ENCODE measurements at regions not wholly inside any gene's neighbourhood (a gene's known extent, or its start where the extent isn't known, plus 50 kb on each side); places are given as distances from the start of the nearest gene placed in this dataset.
A peak's percentile ranks its signal among the peaks of the same experiment; 100 is the strongest.
"Not testable (repeated sequence)": the region's sequence is repeated elsewhere in the genome, so short reads cannot be mapped to it uniquely, and the experiment has no call there.

GRCh38 chr17:71864755-71865154, 256.1 kb upstream of the SOX9 start:
- no peak for DNase-seq (ENCODE audit: low spot score)

GRCh38 chr17:71866095-71866494, 254.7 kb upstream of the SOX9 start:
- no peak for DNase-seq (ENCODE audit: low spot score)

DNA sequence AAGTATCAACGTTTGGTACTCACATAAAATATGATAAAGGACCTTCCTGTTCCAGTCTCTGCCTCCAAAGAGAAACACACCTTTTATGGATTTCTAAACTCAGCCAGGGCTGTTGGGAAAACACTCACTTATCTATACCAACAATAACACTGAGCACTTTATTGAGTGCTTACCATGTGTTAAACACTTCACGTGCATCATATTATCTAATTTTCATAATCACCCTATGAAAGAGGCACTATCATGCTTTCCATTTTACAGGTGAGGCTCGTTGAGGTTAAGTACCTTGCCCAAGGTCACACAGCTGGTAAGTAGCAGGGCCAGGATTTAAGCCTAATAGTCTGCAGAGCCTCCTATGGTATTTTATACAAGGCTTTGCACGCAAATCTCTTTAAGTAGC, 251.5 kb upstream of the SOX9 start:
- no peak for DNase-seq (ENCODE audit: low spot score)

DNA sequence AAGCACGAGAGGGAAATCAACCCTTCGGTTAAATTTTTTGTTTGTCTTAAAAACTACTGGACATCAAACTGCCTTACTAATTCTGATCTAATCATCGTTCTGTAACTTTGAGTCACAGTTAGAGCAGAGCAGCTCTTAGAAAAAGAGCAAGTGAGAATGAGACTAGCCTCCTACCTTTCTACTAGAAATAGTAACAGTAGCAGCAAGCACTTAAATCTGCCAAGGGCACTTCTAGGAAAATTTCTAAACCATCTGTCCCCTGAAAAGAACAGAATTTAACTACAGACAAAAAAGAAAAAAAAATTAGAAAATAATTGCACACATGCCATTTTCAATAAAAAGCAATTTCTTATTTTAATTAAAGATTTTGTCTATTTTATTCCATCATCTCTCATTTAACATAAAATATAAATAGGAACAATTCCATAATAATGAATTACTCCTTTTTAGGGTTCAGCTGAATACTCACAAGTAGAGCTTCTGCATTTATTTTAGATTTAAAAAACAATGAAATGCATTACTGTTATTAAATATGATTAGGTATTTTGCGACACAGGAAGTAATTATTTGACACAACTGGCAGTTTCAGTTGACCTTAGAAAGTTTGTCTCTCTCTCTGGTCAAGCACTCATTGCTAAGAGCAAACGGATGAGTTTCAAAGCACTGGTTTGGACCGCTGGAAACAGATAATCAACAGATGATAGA, 250.8 kb upstream of the SOX9 start:
- DNase-seq (ENCODE audit: low spot score): peak; percentile 8

GRCh38 chr17:71870546-71870862, 250.3 kb upstream of the SOX9 start:
- DNase-seq (ENCODE audit: low spot score): no peak

DNA sequence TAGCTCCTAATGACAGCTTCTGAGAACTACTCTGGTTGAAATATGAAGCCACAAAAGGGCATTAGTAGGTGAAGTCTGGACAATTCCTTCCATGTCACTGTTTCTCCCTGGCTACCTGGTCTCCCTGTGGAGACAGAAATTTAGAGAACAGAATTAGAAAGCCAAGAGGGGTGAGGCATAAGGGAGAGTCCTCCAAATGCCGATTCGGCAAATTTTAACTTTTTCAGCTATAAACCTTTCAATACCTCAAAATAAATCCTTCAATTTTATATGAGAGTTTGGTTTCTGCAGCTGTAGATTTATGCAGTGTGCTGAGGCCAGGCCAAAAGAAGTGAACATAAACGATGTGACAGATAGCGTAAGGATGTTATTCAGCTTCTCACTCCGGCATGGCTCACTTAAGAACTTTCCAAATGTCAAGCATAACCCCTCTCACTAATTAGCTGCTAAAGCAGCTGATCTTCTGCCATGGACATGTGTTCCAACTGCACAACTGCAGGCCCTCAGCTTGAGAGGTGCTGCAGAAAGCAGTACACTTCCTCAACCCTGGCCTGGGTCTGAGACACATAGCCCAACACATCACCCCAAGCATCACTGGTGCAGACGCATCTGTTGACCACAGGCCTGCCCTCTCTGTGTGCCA, 247.9 kb upstream of the SOX9 start:
- no peak for DNase-seq (ENCODE audit: low spot score)

DNA sequence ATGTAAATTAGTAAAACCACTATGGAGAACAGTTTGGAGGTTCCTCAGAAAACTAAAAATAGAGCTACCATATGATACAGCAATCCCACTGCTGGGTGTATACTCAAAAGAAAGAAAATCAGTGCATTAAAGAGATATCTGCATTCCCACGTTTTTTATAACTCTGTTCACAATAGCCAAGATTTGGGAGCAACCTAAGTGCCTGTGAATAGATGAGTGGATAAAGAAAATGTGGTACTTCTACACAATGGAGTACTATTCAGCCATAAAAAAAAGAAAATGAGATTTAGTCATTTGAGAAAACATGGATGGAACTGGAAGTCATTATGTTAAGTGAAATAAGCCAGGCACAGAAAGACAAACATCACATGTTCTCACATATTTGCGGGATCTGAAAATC, 246.0 kb upstream of the SOX9 start:
- not testable (repeated sequence) for DNase-seq (ENCODE audit: low spot score)

GRCh38 chr17:71878271-71878670, 242.5 kb upstream of the SOX9 start:
- no peak for DNase-seq (ENCODE audit: low spot score)

DNA sequence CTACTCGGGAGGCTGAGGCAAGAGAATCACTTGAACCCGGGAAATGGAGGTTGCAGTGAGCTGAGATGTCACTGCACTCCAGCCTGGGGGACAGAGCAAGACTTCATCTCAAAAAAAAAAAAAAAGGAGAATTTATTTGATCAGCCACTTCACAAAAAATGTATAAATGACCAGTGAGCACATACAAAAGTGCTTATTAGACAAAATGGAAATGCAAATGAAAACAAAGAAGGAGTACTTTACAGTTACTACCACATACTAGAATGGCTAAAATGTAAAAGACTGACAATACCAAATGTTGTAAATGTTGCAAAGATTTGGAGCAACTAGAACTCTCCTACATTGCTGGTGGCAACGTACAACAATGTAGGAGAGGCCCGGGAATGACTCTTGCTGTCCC, 241.8 kb upstream of the SOX9 start:
- DNase-seq (ENCODE audit: low spot score): no peak

DNA sequence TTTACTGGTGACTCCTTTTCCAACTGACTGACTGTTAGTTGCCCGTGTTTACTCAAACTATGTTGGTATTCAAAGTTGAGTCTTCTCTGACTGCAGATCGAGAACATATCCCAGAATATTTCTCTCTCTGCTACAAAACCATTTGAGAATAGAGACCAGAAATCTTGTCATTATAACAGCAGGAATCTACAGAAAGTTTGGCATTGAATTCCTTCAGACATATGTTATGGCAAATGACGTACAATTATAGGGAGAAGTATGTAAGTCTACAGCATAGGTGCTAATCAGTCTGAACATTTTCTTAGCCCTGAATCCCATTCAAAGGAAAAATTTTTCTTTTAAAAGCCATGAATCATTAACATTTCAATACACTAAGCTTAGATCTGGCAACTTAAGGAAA, 239.8 kb upstream of the SOX9 start:
- DNase-seq (ENCODE audit: low spot score): no peak

GRCh38 chr17:71881581-71881980, 239.2 kb upstream of the SOX9 start:
- DNase-seq (ENCODE audit: low spot score): no peak

DNA sequence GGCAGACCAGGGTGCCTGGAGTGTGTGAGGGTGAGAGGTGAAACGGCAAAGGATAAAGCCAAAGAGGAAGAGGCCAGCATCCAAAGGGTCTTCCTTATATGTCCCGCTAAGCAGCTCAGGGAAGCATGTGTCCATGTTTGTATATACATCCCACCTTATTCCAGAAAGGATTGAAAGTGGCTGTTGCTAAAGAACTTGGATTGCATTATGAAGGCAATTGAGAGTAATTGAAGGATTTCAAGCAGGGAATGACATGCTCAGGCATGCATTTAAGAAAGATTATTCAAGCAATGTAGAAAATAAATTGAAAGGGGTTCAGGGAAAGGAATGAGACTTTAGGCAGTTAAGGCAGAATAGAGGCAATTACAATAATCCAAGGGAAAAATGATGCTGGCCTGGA, 237.6 kb upstream of the SOX9 start:
- DNase-seq (ENCODE audit: low spot score): no peak

GRCh38 chr17:71883845-71884244, 237.0 kb upstream of the SOX9 start:
- no peak for DNase-seq (ENCODE audit: low spot score)

GRCh38 chr17:71885662-71886061, 235.2 kb upstream of the SOX9 start:
- DNase-seq (ENCODE audit: low spot score): no peak

GRCh38 chr17:71899317-71899716, 221.5 kb upstream of the SOX9 start:
- DNase-seq (ENCODE audit: low spot score): no peak

DNA sequence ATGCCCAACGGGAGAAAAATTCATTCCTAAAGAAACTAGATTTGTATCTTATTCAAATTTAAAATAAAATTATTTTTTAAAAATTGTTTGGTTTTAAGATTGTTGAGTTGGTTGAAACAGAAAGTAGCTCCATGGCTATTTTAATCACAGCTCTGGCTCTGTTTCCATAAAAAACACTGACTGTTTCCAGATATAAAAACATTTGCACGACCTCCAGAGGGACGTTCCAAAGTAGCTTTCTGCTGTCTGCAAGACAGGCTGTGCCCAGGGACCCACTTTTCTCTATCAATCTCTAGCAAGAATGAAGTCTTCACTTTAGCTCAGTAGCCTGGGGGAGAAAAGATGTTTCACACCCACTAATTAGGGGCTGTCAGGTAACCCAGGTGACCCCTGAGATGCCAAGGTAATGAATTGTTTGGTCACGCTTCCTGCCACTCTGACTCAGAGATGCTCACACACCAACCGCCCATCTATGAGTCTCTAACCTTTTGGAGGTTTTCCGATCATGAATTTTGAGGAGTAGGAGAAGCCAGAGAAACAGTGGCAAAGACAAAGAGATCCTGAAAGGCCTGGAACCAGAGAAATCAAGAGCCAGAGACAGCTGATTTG, 220.1 kb upstream of the SOX9 start:
- no peak for DNase-seq (ENCODE audit: low spot score)

GRCh38 chr17:71902894-71903506, 217.8 kb upstream of the SOX9 start:
- DNase-seq (ENCODE audit: low spot score): no peak

DNA sequence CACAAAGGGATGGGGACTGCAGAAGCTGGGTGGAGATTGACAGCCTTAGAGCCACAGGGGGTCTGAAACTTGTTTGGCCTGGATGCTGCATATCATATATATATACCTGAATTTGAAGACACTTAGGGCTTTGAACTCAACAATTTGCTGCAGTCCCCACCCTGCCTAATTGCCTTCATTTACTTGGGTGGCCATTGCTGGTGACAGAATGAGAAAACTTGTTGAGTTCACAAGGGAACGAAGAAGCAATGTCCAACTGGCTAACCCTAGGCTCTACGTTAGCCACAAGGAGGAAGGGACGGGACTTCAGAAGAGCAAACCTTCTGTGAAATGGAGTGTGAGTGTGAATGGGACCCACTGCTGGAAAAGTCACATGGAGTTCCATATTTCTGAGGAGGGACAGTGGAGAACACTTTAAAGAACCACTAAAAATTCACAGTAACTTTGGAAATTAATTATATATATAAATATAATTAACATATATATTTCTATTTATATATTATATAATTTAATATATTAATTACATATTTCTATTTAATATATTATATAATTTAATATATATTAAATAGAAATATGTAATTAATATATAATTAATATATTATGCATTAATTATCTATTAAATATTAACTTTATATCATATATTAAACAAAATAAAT, 215.3 kb upstream of the SOX9 start:
- DNase-seq (ENCODE audit: low spot score): no peak

GRCh38 chr17:71909155-71909554, 211.7 kb upstream of the SOX9 start:
- DNase-seq (ENCODE audit: low spot score): no peak

DNA sequence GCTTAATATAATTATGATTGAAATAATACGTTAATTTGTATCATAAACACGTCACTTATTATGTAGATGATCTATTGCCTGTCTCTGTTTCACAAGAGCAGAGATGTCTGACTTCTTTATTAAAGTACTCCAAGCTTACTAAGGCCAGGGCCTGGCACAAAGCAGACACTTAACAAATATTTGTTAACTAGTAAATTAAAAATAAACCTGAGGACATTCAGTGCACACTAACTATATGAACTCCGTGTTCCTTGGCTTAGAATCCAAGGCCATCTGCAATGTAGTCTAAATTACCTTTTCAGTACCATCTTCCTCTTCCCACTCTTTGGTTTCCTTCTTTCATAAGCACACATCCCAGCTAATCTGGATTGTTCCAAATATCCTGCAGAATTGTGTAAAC, 210.8 kb upstream of the SOX9 start:
- peak; percentile 7 for DNase-seq (ENCODE audit: low spot score)

- no peak for DNase-seq (ENCODE audit: low spot score)
Measured at GRCh38 chr17:71914042-71914441, 206.8 kb upstream of the SOX9 start.

- DNase-seq (ENCODE audit: low spot score): no peak
Measured at GRCh38 chr17:71914812-71915211, 206.0 kb upstream of the SOX9 start.

DNA sequence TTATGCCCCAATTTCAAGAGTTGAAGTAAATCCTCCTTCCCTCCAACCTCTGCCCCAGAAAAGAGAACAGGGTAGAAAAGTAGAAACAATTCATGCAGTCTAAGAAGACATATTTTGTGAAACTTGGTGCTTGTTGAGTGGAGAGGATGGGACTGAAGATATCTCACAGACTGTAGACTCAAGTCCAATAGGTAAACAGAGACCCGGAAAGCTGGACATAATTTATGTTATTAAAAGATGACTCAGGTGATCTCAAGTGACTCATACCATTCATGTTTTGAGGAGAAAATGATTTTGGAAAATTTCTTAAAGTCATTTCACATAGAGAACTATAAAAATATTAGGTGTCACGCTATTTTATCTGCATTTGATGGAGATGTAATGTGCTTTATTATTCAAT, 203.1 kb upstream of the SOX9 start:
- DNase-seq (ENCODE audit: low spot score): no peak
